Stimulated activated CD4-positive, alpha-beta T cell treated with anti-CD3 and anti-CD28 coated beads, Interleukin-1b, Interleukin-23, amount 100 ng/mL, for 4 hours (primary cell): ENCODE measurements at regions not wholly inside any gene's neighbourhood (a gene's known extent, or its start where the extent isn't known, plus 50 kb on each side); places are given as distances from the start of the nearest gene placed in this dataset.
"Not testable (repeated sequence)": the region's sequence is repeated elsewhere in the genome, so short reads cannot be mapped to it uniquely, and the experiment has no call there.

Experiments used
- DNase-seq, 2 donors: peaks; one replicate each; pipeline ENCODE4 v3.0.0-alpha.2; 2020; ENCODE audit warnings: low read depth in 2 of 2

DNA sequence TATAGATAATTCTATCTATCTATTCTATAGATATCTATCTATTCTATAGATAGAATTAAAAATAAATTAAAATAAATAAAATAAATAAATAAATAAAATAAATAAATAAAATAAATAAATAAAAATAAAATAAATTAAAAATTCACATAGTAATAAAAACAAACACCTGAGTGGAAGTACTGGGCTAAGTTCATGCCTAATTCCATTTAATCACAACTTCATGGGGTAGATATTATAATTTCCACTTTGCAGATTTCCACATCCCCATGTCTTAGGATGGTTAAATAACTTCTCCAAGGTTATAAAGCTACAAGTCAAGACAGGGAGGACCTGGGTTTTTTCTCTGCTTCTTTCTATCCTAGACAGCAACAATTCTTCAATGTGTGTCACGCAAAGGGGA is 261.4 kb upstream of the MEX3C start:
- DNase-seq, result no peak

DNA sequence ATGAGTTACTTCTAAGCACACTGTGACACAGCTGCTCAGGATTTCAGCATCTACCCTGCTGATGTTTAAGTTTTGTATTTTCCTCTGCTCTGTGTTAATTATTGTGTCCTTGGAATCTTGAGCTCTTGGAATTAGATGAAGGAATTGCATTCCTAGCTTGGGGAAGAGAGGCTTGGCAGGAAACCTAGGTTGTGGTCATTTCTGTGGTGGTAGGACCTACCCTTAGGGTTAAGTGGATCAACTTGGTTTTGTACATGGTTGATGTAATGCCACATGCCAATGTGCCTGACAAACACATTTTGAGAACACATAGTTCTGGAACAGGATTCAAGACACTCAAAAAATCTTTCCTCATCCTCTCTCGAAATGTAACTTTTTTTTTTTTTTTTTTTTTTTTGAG is 264.5 kb upstream of the MEX3C start:
- no peak for DNase-seq

DNA sequence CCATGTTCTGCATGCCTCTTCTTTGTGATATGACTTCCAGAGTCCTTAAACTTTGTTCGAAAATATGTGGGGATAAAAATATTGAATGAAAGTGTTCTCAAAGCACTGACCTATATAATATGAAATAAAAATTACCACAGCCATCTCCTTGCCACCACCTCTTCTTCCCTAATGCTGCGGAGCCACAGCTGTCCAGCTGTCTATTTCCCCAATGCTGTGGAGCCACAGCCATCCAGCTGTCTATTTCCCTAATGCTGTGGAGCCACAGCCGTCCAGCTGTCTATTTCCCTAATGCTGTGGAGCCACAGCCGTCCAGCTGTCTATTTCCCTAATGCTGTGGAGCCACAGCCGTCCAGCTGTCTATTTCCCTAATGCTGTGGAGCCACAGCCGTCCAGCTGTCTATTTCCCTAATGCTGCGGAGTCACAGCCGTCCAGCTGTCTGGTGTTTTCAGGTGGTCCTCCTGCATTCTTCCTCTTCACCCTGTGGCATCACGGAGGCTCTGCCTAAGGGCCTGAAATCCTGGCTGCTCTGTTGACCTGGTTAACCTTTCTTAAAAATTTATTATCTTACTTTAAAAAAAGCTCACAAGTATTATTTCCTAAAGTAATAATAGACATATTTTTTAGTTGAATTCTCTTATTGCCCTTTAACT is 266.1 kb upstream of the MEX3C start:
- DNase-seq, result no peak

DNA sequence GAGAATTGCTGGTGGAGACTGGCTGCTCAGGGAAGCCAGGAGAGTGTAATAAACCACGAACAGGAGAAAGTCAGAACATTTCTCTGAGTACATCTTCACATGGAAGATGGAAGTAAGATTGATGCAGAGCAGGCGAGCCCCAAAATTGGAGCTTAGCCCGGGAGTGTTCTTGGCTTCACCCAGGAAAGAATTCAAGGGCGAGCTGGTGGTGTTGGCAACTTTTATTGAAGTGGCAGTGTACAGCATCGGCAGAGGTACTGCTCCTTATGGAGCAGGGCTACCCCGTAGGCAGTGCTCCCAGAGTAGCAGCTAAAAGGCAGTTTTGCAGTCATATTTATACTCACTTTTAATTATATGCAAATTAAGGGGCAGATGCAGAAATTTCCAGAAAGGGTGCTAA is 281.4 kb upstream of the MEX3C start:
- no peak for DNase-seq

DNA sequence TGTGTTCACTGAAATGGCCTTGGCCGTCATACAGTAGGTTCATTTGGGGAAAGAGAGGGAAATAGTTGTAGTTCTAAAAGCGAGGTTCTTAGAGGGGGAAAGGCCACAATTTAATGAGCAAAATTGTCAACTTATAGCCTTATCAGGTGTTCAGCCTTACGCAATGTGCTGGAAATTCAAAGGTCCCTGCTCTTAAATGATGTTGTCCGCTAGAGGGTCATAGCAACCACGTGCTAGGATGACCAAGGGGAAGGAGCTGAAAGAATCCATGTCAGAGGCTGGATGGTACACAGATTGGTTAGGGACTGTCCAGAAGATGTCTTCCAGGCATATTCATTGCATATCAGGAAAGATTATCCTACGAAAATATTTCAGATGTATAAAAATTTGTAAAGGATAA is 282.3 kb upstream of the MEX3C start:
- no peak for DNase-seq

DNA sequence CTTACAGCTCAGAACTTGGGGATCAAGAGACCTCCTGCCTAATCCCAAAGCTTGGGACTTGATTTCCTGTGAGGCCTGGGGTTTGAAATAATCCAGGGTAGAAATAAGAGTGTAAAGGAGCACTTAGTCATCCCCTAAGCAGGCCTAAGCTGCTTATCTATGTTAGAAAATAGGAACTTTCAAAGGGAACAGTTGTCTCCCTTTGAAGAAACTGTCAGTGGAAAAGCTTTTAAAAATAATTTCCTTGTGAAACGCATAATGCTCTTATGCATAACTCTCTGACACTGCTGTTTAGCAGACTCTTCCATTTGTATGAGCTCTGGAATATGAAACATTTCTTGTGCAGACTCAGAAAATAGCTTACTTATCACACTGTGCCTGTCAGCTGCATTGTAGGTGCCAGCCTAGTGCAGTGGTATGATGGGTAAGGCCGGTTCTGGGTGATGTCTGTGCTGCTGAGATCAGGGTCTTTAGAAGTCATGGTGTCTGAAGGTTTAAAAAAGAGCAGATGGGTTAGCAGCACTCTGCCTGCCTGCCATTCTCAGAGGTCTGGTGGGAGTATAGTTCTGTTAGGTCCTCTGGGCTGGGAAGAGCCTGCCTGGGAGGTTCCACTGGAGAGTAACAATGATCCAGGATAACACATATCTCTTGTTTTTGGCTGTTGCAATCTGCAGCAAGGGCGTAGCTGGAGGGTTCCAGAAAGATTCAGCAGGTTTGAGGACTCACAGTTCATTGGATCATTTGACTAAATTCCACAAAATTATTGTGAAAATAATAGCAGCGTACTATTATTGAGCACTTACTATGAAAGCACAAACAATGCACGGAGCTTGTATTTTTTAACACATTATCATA is 283.2 kb upstream of the MEX3C start:
- DNase-seq, result no peak

DNA sequence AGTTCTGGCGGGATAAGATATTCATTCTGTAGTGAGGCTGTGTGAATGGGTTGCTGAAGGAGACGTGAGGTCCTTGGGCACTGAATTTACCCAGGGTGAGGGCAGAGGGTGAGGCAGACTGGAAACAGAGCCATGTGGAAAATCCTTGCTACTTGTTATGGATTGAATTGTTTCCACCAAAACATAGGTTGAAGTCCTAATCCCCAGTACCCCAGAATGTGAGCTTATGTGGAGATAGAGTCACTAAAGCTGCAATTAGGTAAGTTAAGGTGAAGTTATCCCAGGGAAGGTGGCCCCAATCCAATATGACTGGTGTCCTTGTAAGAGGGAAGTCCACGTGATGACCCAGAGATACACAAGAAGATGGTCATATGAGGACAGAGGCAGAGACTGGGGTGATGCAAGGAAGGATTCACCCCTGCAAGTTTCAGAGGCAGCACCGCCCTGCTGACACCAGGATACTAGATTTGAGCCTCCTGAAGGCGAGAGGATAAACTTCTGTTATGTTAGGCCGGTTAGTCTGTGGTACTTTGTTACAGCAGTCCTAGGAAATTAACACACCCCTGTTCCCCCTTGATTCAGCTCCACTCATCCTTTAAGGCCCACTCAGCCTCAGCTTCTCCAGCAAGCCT is 289.4 kb upstream of the MEX3C start:
- no peak for DNase-seq

DNA sequence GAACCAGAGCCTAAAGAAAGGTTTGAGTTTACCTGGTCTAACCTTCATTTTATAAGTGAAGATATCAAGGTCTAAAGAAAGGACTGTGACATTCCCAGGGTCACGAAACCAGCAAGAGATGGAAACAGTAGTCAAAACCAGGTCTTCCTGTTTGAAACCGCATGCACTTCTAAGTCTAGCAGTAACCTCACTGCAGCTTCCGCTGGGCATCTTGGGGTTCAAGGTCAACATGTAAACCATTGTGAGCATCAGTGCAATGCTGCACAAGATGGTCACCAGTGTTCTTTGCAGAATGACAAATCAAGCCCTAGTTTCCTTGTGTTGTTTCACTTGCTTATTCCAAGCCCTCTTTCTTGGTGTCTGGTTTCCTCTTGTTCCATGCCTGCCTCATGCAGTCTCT is 292.9 kb upstream of the MEX3C start:
- DNase-seq, result no peak

DNA sequence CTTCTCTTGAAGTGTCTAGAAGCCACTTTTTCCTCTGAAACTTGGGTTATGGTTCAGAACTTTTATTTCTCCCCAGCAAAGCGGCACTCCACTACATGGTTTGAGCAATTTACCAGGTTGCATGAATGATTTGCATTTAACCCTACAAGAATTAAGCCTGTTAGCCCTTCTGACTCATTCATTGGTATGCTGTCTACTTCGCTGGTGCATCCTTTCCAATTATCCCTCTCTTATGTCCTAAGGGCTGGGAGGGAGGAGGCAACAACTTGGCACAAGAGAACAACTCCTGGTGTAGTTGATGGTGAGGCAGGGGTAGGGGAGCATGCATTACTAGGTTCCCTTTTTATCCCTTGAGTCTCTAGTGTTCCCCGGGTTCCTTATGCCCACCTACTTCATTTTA is 293.4 kb upstream of the MEX3C start:
- DNase-seq, result no peak

DNA sequence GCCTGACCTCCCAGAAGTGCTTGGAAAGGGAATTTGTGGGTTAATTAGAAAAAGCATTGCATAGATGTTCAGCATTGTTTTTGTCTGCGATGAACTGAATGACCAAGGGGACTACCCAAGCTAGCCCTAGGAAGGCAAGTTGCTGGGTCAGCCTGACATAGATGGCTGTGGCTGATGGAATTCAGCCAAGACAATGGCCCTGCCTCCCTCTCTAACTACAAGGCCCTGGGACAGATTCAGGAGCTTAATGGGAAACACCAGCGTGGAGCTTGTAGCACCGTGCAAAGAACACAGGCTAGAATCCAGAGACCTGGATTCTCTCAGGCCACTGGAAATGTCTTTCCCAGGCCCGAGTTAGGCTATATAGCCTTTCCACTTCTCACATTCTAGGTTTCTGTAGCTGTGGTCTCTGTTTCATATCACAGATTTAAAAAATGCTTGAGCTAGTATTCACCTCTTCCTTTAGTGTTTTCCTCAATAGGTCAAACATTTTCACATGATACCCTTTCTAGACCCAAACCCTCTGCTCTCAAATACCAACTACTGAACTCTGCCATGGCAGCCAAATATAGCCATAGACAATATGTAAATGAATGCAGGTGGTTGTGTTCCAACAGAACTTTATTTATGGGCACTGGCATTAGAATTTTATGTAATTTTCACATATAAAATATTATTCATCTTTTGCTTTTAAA is 294.3 kb upstream of the MEX3C start:
- DNase-seq, result no peak

DNA sequence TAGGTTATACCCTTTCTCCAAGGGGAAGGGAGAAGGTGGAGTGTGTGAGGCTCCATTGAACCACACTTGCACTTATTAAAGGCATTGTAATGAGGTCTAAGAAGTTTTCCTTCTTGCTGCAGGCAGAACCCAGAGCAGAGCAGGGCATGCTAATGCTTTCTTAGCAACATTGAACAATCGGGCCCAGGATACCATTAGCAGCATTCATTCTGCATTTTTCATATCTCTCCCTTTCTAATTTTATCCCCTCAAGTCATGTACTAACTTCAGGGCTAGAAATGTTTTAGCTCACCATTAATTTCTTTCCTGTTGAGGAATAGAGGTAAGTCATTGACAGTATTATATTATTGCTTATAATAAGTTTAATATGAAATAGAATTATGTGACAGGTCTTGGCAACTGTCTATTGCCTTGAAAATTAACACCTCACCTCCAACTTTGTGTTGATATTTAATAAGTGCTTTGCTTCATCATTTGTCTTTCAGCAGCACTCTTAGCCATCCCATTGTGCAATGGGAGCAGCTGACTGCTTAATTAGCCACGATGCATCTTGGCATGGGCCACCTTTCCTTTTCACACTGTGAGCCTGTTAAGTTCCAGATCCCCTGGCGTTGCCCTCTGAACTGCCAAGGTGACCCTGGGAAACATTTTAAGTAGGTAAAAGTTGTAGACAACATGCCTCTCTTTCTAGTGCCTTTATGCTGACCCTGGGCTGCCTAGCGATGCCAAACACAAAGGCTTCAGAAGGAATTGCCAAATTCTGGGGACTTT is 300.8 kb upstream of the MEX3C start:
- DNase-seq, result no peak

DNA sequence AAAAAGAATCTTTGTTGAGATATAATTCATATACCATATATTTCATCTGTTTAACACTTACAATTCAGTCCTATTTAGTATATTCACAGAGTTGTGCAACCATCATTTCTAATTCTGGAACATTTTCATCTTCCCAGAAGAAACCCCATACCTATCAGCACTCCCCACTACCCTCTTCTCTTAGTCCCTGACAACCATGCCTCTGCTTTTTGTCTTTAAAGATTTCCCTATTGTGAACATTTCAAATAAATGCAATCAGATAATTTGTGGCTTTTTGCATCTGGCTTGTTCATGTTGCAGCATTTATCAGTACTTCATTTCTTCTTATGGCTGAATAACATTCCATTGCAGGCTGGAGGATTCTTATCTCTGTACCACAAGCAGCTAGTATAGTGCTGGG is 305.9 kb upstream of the MEX3C start:
- no peak for DNase-seq

DNA sequence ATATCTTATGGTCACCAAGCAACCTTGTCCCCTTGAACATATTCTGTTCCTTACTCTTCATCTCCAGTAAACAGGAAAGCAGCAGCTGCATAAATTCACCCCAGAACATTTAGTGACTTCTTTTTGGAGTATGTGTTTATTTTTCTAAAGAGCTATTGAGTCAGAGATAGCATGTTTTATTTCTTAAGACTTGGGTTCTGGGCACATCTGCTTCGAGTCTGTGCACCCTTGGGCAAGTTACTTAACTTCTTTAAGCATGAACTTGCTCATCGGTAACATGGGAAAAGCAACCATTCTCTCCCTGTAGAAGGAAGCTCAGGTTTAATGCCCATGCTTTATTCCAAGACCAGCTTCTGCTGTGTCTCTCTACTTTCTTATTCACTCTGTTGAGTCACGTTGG is 309.3 kb upstream of the MEX3C start:
- no peak for DNase-seq

DNA sequence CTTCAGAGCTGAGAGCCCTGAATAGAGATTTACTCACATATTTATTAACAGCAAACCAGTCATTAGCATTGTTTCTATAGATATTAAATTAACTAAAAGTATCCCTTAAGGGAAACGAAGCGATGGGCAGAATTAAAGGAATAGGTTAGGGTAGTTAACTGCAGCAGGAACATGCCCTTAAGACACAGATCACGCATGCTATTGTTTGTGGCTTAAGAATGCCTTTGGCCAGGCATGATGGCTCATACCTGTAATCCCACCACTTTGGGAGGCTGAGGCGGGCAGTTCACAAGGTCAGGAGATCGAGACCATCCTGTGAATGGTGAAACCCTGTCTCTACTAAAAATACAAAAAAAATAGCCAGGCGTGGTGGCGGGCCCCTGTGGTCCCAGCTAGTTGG is 310.9 kb upstream of the MEX3C start:
- DNase-seq, result not testable (repeated sequence)

DNA sequence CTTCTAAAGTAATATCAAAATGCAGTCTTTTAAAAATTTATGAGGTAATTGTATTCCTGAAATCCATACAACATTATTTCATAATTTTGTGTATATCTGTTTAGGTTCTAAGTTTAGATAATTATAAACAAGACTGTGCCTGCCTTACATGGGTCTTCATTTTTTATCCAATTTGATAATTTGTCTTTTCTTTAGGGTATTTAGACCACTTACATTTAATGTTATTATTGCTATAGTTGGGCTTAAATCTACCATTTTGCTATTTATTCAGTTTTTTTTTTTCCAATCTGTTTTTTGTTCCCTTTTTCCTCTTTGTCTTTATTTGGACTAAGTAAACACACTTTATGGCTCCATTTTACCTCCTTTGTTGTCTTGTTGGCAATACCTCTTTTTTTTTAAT is 312.5 kb upstream of the MEX3C start:
- no peak for DNase-seq

DNA sequence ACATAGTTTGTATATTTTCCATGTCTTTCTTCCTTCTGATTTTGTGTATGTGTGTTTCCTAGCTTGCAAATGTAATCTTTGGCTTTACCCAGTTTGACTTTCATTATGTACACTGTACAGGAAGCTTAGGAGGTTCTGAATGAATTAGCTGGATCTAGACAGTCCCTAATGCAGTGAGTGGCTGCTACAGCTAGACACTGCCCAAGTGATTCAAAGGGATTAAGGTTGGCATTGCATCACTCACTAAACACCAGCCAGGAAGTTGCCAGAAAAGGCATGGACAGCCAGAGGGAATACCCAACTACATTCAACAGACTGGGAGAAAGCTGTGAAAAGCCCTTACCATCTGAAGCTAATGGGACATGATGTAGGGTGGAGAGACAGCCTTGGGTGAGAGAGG is 316.0 kb upstream of the MEX3C start:
- no peak for DNase-seq

DNA sequence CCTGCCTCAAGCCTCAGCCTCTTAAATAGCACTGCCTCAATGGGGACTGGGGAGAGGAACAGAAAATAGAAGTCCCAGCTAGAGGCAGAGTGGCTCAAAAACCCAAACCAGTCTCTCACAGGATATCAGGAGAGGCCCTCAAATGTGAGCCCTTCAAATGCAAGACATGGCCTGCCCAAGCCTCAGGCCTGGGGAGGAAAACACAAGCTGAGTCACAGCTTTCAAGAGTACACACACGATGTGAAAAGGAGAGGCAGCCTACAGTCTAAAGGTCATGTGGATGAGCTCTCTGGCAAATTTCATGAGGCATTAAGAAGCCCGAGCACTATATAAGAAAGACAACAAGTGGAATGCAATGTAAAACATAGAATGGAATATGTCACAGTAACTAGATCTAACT is 316.6 kb upstream of the MEX3C start:
- no peak for DNase-seq

DNA sequence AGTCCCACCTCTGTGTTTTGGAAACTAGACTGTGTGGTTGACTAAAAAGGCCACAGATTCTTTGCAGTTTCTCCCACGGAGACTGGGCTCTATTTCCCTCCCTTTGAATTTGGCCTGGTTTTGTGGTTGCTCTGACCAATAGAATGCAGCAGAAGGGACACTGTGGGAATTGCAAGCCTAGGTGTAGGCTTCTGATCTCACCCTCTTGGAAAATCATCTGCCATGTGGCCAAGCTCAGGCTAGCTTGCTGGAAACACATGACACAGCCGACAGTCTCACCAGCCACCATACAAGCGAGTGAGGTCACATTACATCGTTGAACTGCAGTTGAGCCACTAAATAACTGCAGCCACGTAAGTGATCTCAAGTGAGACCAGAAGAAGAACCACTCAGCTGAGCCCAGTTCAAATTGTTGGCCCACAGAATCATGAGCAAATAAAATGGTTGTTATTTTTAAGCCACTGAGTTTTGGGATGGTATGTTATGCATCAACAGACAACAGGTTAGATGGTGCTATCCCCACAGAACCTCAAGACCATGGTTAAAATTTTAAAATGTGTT is 319.1 kb upstream of the MEX3C start:
- DNase-seq, result no peak

DNA sequence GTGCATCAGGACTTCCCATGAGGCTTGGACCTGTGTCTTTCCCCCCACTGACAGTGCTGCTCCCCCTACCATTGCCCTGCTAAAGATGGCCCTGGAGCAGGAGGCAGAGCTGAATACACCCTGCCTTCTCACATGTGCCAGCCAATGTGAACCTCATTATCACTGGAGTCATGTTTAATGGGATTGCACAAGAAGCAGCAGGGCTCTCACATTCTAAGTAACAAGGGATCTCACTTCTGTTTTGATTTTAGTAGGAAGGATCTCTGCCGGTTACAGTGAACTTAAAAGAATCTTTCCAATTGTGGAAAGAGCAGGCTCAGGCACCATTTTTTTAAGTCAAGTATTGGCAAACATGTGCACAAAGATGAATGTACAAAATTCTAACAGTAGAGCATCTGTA is 322.1 kb upstream of the MEX3C start:
- DNase-seq, result no peak

DNA sequence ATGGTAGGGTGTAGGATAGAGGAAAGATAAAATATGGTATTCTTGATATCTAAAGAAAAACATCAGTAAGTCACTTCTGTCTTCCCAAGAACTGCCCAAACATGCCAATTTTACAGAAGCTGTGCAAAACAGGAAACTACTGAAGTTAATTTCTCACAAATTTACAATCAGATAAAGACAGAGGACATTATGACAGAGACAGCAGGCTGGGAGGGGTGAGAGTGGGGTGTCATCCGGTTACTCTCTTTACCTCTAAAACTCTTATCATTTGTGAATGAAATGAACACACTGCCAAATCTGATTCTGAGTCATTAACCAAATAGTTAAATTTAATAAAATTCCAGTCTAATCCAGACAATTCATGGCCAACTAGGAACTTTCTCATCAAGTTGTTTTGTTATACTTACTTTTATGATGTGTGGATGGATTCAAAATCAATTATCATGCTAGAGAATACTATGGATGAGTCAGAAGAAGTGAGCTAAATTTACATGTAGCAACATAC is 323.2 kb upstream of the MEX3C start:
- no peak for DNase-seq

DNA sequence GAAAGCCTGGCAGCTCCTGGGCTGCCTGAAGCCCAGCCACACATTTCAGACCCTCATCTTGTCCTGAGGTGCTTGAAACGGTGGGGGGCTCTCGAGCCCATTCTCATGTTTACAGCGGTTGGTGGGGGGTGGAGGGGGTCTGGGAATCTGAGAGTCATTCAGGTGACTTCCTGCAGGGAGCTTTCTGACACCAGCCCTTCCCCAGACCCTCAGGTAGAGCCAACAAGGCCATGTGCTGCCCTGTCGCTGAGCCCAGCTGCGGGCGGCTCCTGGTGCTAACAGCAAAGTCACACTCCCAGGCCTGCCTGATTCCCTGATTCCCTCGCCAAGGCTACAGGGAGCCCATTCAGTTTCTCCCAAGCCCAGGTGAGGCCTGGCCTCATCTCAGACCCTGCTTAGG is 324.9 kb upstream of the MEX3C start:
- no peak for DNase-seq
